ENCODE measurements at regions not wholly inside any gene's neighbourhood (a gene's known extent, or its start where the extent isn't known, plus 50 kb on each side); places are given as distances from the start of the nearest gene placed in this dataset.

- DNase-seq, result no peak
- no peak for TF ChIP-seq CTCF (IDR thresholded peaks at IDR 0.05; ENCODE audit: low read depth, low read length)
- Histone ChIP-seq H3K9me3 (ENCODE audit: severe bottlenecking) (no peaks in the 10 kb centered on the region), H3K27me3 (ENCODE audit: insufficient read depth, low read depth, severe bottlenecking) (no peaks in the 10 kb centered on the region), H3K27ac (no peak overlapping the region), H3K36me3 (no peaks in the 10 kb centered on the region), H3K4me3 (ENCODE audit: low read depth, low read length) (no peak overlapping the region)
Measured at GRCh38 chr3:56900801-56901200, 99.1 kb upstream of the ARHGEF3 start.

- Histone ChIP-seq H3K27ac (no peak overlapping the region), H3K36me3 (no peaks in the 10 kb centered on the region), H3K27me3 (ENCODE audit: insufficient read depth, low read depth, severe bottlenecking) (no peaks in the 10 kb centered on the region), H3K9me3 (ENCODE audit: severe bottlenecking) (no peaks in the 10 kb centered on the region), H3K4me3 (ENCODE audit: low read depth, low read length) (no peak overlapping the region)
- TF ChIP-seq CTCF (IDR thresholded peaks at IDR 0.05; ENCODE audit: low read depth, low read length), result no peak
- no peak for DNase-seq
Measured at GRCh38 chr3:56899851-56900250, 98.1 kb upstream of the ARHGEF3 start.

GRCh38 chr3:56899078-56899477 is 97.3 kb upstream of the ARHGEF3 start:
- no peak for TF ChIP-seq CTCF (IDR thresholded peaks at IDR 0.05; ENCODE audit: low read depth, low read length)
- no peaks in the 10 kb centered on the region for H3K36me3 ChIP-seq
- no peak overlapping the region for H3K4me3 ChIP-seq (ENCODE audit: low read depth, low read length)
- no peak overlapping the region for H3K27ac ChIP-seq
- DNase-seq, result no peak
- no peaks in the 10 kb centered on the region for H3K27me3 ChIP-seq (ENCODE audit: insufficient read depth, low read depth, severe bottlenecking)
- H3K9me3 ChIP-seq (ENCODE audit: severe bottlenecking), result no peaks in the 10 kb centered on the region

- Histone ChIP-seq H3K27me3 (ENCODE audit: insufficient read depth, low read depth, severe bottlenecking) (no peaks in the 10 kb centered on the region), H3K27ac (no peak overlapping the region), H3K9me3 (ENCODE audit: severe bottlenecking) (no peaks in the 10 kb centered on the region), H3K4me3 (ENCODE audit: low read depth, low read length) (no peak overlapping the region), H3K36me3 (no peaks in the 10 kb centered on the region)
- no peak for DNase-seq
- TF ChIP-seq CTCF (IDR thresholded peaks at IDR 0.05; ENCODE audit: low read depth, low read length), result no peak
Measured at GRCh38 chr3:56896357-56896756, 94.6 kb upstream of the ARHGEF3 start.

GRCh38 chr3:56894881-56895431 is 93.2 kb upstream of the ARHGEF3 start:
- Histone ChIP-seq H3K27me3 (ENCODE audit: insufficient read depth, low read depth, severe bottlenecking) (no peaks in the 10 kb centered on the region), H3K27ac (no peak overlapping the region), H3K36me3 (no peaks in the 10 kb centered on the region), H3K9me3 (ENCODE audit: severe bottlenecking) (no peaks in the 10 kb centered on the region), H3K4me3 (ENCODE audit: low read depth, low read length) (no peak overlapping the region)
- DNase-seq, result no peak
- no peak for TF ChIP-seq CTCF (IDR thresholded peaks at IDR 0.05; ENCODE audit: low read depth, low read length)

GRCh38 chr3:56890448-56891091 is 88.8 kb upstream of the ARHGEF3 start:
- Histone ChIP-seq H3K36me3 (no peaks in the 10 kb centered on the region), H3K4me3 (ENCODE audit: low read depth, low read length) (no peak overlapping the region), H3K27me3 (ENCODE audit: insufficient read depth, low read depth, severe bottlenecking) (no peaks in the 10 kb centered on the region), H3K9me3 (ENCODE audit: severe bottlenecking) (no peaks in the 10 kb centered on the region), H3K27ac (no peak overlapping the region)
- no peak for DNase-seq
- no peak for TF ChIP-seq CTCF (IDR thresholded peaks at IDR 0.05; ENCODE audit: low read depth, low read length)
